ENCODE measurements at regions not wholly inside any gene's neighbourhood (a gene's known extent, or its start where the extent isn't known, plus 50 kb on each side); places are given as distances from the start of the nearest gene placed in this dataset.

GRCh38 chr17:55580596-55581133 lies 69.4 kb upstream of the SMIM36 start:
- Mint-ChIP-seq H3K4me1 (peaks cover 35% of the 10 kb centered on the region), H3K27ac (no peak overlapping the region), H3K27me3 (ENCODE audit: low read depth in 3 of 3) (no peaks in the 10 kb centered on the region), H3K9me3 (peaks cover 0 to 6% (median 0%) of the 10 kb centered on the region in 7 donors), H3K4me3 (no peak overlapping the region), H3K36me3 (peaks cover 0 to 4% of the 10 kb centered on the region in 2 donors)
- WGBS (ENCODE audit: insufficient coverage) = 100% methylated on average over 1 of the region's 5 CpGs
- Histone ChIP-seq H3K4me1 (ENCODE audit: control insufficient read depth in 1 of 2, insufficient read depth in 2 of 2, low read length in 2 of 2) (peaks cover 49 to 65% of the 10 kb centered on the region in 2 donors), H3K4me3 (replicated peaks in 1 of 3; ENCODE audit: low read depth in 2 of 3, low read length in 3 of 3) (no peak overlapping the region), H3K79me2 (ENCODE audit: insufficient read depth, low read length) (no peaks in the 10 kb centered on the region), H3K9ac (ENCODE audit: insufficient read depth, low read length, poor library complexity, severe bottlenecking) (no peak overlapping the region), H3K27me3 (ENCODE audit: control insufficient read depth in 2 of 2, insufficient read depth in 2 of 2, low read length in 2 of 2) (no peaks in the 10 kb centered on the region), H3K4me2 (replicated peaks; ENCODE audit: extremely low read depth, low read length, poor library complexity, severe bottlenecking) (no peak overlapping the region), H3K27ac (ENCODE audit: low read depth in 1 of 2, low read length in 2 of 2) (no peak overlapping the region), H4K20me1 (ENCODE audit: insufficient read depth, low read length) (no peaks in the 10 kb centered on the region), H2AFZ (ENCODE audit: insufficient read depth, low read depth, low read length, poor library complexity, severe bottlenecking) (no peak overlapping the region), H3K36me3 (replicated peaks in 1 of 2; ENCODE audit: control insufficient read depth in 1 of 2, insufficient read depth in 2 of 2, low read length in 2 of 2) (no peaks in the 10 kb centered on the region), H3K9me3 (replicated peaks in 1 of 2; ENCODE audit: control insufficient read depth in 1 of 2, insufficient read depth in 1 of 2, low read length in 2 of 2) (no peaks in the 10 kb centered on the region)
- no peak for TF ChIP-seq CTCF (IDR thresholded peaks at IDR 0.05)
- DNase-seq = no peak
- intact Hi-C loops (cut with micrococcal nuclease) = loop anchor here in 1 of 2 donors (10.0 kb wide), 1 partner anchor 84 kb away; no protein-coding TSS in a partner anchor

- Mint-ChIP-seq H3K9me3 (no peaks in the 10 kb centered on the region), H3K27me3 (ENCODE audit: low read depth in 3 of 3) (peaks cover 0 to 2% (median 2%) of the 10 kb centered on the region in 3 donors), H3K27ac (peak overlapping the region in 1 of 7 donors; percentile 55), H3K36me3 (peaks cover 0 to 2% of the 10 kb centered on the region in 2 donors), H3K4me1 (peaks cover 14% of the 10 kb centered on the region), H3K4me3 (no peak overlapping the region)
- Histone ChIP-seq H3K4me1 (ENCODE audit: control insufficient read depth in 1 of 2, insufficient read depth in 2 of 2, low read length in 2 of 2) (peaks cover 31 to 48% of the 10 kb centered on the region in 2 donors), H2AFZ (ENCODE audit: insufficient read depth, low read depth, low read length, poor library complexity, severe bottlenecking) (peak overlapping the region; percentile 87), H3K27me3 (ENCODE audit: control insufficient read depth in 2 of 2, insufficient read depth in 2 of 2, low read length in 2 of 2) (no peaks in the 10 kb centered on the region), H3K4me3 (replicated peaks in 1 of 3; ENCODE audit: low read depth in 2 of 3, low read length in 3 of 3) (peak overlapping the region; percentile 59 to 90 (median 90)), H3K9ac (ENCODE audit: insufficient read depth, low read length, poor library complexity, severe bottlenecking) (peak overlapping the region; percentile 64), H3K27ac (ENCODE audit: low read depth in 1 of 2, low read length in 2 of 2) (peak overlapping the region; percentile 94 to 96), H4K20me1 (ENCODE audit: insufficient read depth, low read length) (no peaks in the 10 kb centered on the region), H3K79me2 (ENCODE audit: insufficient read depth, low read length) (no peaks in the 10 kb centered on the region), H3K36me3 (replicated peaks in 1 of 2; ENCODE audit: control insufficient read depth in 1 of 2, insufficient read depth in 2 of 2, low read length in 2 of 2) (no peaks in the 10 kb centered on the region), H3K9me3 (replicated peaks in 1 of 2; ENCODE audit: control insufficient read depth in 1 of 2, insufficient read depth in 1 of 2, low read length in 2 of 2) (no peaks in the 10 kb centered on the region), H3K4me2 (replicated peaks; ENCODE audit: extremely low read depth, low read length, poor library complexity, severe bottlenecking) (peak overlapping the region; percentile 89)
- peak in 2 of 3 donors; percentile 7 to 45 for DNase-seq
- TF ChIP-seq CTCF (IDR thresholded peaks at IDR 0.05) = no peak
- WGBS (ENCODE audit: insufficient coverage) = 53% methylated on average over 5 of the region's 14 CpGs
- intact Hi-C loops (cut with micrococcal nuclease) = no loop called here
These were observed 66.4 kb upstream of the SMIM36 start for GRCh38 chr17:55577687-55578086.
